ENCODE measurements at regions not wholly inside any gene's neighbourhood (a gene's known extent, or its start where the extent isn't known, plus 50 kb on each side); places are given as distances from the start of the nearest gene placed in this dataset.
"Not testable (repeated sequence)": the region's sequence is repeated elsewhere in the genome, so short reads cannot be mapped to it uniquely, and the experiment has no call there.

- DNase-seq (ENCODE audit: low read depth, low spot score): peak; percentile 14
- H3K27ac ChIP-seq: not testable (repeated sequence)
These were observed 161.8 kb upstream of the DAAM1 start for GRCh38 chr14:59026640-59027039.

GRCh38 chr14:59028476-59029202 lies 159.8 kb upstream of the DAAM1 start:
- DNase-seq (ENCODE audit: low read depth, low spot score): peak; percentile 14
- no peak overlapping the region for H3K27ac ChIP-seq

- DNase-seq (ENCODE audit: low read depth, low spot score): no peak
- H3K27ac ChIP-seq: no peak overlapping the region
These were observed 155.6 kb upstream of the DAAM1 start for GRCh38 chr14:59032826-59033225.

DNA sequence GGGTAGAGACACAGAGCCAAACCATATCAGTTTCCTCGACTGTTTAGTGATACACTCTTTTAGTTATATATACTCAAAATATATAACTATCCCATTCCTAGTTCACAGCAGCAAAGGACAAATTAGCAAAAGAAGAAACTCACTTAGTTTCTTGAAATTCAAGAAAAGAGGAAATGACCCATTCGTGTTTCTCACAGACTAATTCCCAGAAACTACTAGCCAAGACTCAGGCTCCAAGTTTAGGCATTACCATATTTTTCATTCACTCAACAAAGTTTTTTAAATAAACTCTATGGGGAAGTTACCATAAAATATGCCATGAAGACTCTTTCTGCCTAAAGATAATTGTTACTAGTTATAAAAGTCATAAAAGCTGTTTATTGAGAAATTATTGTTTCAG lies 152.3 kb upstream of the DAAM1 start:
- DNase-seq (ENCODE audit: low read depth, low spot score): no peak

DNA sequence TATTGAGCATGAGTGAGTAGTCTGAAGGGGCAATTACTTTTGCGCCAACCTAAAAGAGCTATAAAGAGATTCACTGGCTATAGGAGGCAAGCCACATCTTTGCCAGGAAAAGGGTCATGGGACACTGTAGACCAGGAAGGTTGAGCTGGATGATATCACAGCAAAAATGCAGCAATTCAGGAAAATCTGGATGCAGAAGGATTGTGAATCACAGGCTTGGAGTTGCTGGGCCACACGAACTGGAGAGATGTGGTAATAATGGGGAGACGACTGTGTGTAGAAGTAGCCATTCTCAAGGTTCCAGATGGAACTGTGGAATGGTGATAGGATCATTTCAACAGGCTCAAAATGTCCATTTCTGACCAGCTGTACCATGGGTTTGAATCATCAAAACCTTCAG lies 151.4 kb upstream of the DAAM1 start:
- H3K27ac ChIP-seq: no peak overlapping the region
- no peak for DNase-seq (ENCODE audit: low read depth, low spot score)

More for the DNA sequence above, 152.3 kb upstream of the DAAM1 start:
- H3K27ac ChIP-seq: no peak overlapping the region

- no peak overlapping the region for H3K27ac ChIP-seq
- DNase-seq (ENCODE audit: low read depth, low spot score): no peak
These were observed 150.8 kb upstream of the DAAM1 start for GRCh38 chr14:59037620-59038019.

GRCh38 chr14:59038746-59039145 lies 149.7 kb upstream of the DAAM1 start:
- no peak overlapping the region for H3K27ac ChIP-seq
- no peak for DNase-seq (ENCODE audit: low read depth, low spot score)

- no peak overlapping the region for H3K27ac ChIP-seq
These were observed 147.2 kb upstream of the DAAM1 start for GRCh38 chr14:59041308-59041707.

DNA sequence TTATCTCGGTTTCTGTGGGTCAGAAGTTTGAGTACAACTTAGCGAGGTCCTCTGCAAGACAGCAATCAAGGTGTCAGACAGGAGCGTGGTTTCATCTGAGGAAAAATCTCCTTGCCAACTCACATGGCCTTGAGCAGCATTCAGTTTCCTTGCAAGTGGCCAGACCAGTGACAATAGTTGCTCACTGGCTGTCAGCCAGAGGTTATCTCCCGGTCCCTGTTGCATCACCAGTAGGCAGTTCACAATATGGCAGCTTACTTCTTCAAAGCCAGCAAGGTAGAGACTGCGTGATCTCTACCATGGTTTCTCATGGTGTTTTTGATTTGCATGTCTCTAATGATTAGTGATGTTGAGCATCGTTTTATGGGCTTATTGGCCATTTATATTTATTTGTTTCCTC lies 143.8 kb upstream of the DAAM1 start:
- no peak overlapping the region for H3K27ac ChIP-seq
- DNase-seq (ENCODE audit: low read depth, low spot score): no peak

More at GRCh38 chr14:59041308-59041707, 147.2 kb upstream of the DAAM1 start:
- DNase-seq (ENCODE audit: low read depth, low spot score): no peak

- no peak overlapping the region for H3K27ac ChIP-seq
- DNase-seq (ENCODE audit: low read depth, low spot score): no peak
These were observed 141.7 kb upstream of the DAAM1 start for GRCh38 chr14:59046746-59047145.

DNA sequence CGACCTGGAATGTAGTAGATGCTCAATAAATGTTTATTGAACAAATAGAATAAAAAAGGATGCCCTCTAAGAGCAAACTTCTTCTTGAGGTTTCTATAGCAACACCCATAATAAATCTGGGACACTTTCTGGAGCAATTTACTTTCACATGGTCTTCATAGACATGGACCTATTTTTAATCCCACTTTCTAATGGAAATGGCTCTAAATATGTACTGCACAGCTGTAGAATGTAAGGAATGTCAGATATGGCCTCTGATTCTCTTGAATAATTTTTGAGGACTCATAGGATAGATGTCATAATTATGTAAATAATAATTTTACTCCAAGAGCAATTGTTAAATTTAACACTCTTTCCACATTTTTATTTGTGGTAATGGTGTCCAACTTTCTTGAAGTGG lies 133.5 kb upstream of the DAAM1 start:
- DNase-seq (ENCODE audit: low read depth, low spot score): no peak
- H3K27ac ChIP-seq: no peak overlapping the region

GRCh38 chr14:59055439-59056045 lies 132.9 kb upstream of the DAAM1 start:
- peak; percentile 8 for DNase-seq (ENCODE audit: low read depth, low spot score)
- H3K27ac ChIP-seq: no peak overlapping the region

- no peak overlapping the region for H3K27ac ChIP-seq
- no peak for DNase-seq (ENCODE audit: low read depth, low spot score)
These were observed 130.9 kb upstream of the DAAM1 start for GRCh38 chr14:59057551-59057950.

GRCh38 chr14:59058776-59059175 lies 129.7 kb upstream of the DAAM1 start:
- H3K27ac ChIP-seq; DNase-seq (ENCODE audit: low read depth, low spot score): not testable (repeated sequence)

DNA sequence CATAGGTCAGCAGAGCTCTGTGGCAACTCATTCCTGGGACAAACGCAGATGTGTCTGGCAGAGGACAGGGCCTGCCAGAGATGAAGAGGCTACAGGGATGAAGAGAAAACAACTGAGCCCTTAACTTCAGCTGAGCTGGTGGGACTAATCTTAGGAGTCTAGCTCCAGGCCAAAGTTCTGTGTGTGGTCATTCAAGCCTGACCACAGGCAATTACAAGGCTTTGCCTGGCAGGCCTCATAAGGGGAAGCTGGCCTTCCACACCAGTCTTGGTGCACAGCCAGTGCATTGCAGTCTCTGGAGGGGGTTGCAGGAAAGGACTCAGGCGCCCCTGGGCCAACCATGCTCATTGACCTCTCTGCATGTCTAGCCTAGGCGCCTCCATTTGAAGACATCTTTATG lies 127.6 kb upstream of the DAAM1 start:
- no peak for DNase-seq (ENCODE audit: low read depth, low spot score)
- no peak overlapping the region for H3K27ac ChIP-seq

DNA sequence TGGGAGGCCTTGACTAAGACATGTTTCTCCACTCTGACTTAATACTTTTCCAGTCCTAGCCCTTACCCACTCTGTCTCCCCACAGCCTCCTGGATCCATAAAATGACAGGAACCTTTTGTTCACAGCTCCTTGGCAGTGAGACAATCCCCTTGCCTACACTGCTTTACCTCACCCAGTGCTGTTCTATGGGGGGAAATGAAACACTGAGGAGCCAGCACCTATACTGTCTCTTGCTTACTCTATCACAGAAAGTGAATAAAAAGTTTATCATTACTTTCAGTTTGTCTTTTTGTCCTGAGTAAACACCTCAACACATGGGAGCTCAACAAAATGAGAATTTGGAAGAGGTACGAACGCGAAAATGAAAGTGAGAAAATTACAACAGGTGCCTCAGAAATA lies 127.2 kb upstream of the DAAM1 start:
- DNase-seq (ENCODE audit: low read depth, low spot score): no peak
- H3K27ac ChIP-seq: no peak overlapping the region

GRCh38 chr14:59063259-59063658 lies 125.2 kb upstream of the DAAM1 start:
- no peak for DNase-seq (ENCODE audit: low read depth, low spot score)
- no peak overlapping the region for H3K27ac ChIP-seq

DNA sequence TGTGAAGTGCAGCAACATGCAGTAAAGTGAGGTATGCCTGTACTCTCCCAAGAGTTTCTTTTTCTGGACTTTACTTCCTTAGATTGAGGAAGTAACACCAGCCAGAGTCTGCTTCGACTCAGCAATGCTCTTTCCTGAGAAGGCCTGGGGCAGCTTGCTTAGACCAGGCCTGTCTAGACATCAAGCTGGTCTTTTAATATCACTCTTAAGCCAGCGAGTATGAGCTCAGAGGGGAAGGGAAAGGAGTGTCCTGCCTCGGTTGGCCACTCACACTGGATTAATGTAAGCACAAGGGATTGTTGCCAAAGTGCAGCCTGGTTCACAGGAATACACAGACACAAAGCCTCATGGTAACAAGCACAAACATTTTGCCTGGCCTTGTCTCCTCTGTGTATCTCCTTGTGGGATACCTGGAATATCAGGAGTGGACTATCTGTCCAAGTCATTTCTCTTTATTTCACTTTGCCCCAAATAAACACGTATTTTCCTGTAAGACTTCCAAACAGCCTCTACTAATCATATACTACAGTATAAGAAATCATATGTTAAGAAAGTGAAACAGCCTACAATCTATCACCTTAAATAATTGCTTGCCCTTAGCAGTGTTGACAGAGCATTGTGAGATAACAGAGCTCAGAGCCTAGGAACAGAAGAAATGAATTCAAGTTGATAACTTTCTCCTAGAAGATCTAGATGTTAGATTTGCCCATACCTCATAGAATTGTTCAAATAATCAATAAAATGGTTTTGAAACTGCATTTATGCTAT lies 121.2 kb upstream of the DAAM1 start:
- peak overlapping the region; percentile 20 for H3K27ac ChIP-seq
- DNase-seq (ENCODE audit: low read depth, low spot score): peak; percentile 26

GRCh38 chr14:59069163-59069854 lies 119.2 kb upstream of the DAAM1 start:
- no peak overlapping the region for H3K27ac ChIP-seq
- DNase-seq (ENCODE audit: low read depth, low spot score): no peak

- H3K27ac ChIP-seq: no peak overlapping the region
- no peak for DNase-seq (ENCODE audit: low read depth, low spot score)
These were observed 113.0 kb upstream of the DAAM1 start for GRCh38 chr14:59075506-59075905.

DNA sequence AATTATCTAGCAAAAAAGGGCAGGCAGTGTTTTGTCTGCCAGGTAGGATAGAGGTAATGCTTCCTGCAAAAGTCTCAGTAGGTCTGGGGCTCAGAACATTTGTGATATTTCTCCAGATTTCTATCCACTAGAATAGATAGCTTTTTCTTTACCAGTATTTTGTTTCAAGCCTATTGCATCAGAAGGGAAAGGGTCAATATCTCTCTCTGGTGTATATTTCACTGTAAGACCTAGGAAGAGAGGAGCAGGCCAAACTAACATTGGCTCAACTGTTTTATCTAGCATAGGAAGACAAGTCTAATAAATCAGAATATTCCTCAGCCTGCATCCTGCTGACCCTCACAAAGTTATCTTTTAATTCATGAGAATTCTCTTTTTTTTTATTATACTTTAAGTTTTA lies 106.7 kb upstream of the DAAM1 start:
- H3K27ac ChIP-seq: no peak overlapping the region
- no peak for DNase-seq (ENCODE audit: low read depth, low spot score)
